ENCODE measurements at regions not wholly inside any gene's neighbourhood (a gene's known extent, or its start where the extent isn't known, plus 50 kb on each side); places are given as distances from the start of the nearest gene placed in this dataset.
"Not testable (repeated sequence)": the region's sequence is repeated elsewhere in the genome, so short reads cannot be mapped to it uniquely, and the experiment has no call there.

DNA sequence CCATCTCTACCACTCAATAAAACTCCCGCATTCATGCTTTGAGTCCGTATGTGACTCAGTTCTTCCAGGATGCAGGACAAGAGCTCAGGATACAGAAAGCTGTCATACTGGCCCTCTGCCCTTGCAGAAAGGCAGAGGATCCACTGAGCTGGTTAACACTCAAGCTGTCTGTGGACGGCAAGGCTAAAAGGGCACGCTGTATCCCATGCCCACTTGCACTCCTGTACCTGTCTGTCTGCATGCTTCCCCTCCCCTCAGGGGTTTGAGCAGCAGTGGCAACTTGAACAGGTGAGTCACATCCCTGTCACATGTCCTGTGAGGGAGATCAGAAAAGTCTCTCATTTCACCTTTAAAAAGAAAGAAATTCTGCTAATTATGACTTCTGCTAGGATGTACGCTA lies 293.8 kb downstream of the HS3ST3B1 start:
- no peak for ATAC-seq (replicated peaks)

DNA sequence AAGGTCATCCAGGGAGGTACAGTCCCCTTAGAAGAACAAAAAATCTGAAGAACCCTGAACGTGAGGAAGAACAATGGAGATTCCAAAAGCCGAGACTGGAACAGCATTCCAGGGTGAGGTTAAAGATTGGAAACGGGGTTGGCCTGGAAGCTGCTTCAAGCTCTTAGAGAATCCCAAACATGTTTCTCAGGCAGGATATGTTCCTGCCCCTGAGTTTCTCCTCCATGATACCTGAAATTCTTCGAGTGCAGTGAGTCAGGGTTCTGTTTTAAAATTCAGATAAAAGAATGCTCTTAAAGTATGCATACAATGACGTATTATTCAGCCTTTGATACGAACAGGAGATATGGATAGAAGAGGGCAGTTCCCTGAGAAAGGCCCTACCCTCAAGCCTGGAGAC lies 293.1 kb downstream of the HS3ST3B1 start:
- H3K4me1 Mint-ChIP-seq = peaks cover 6 to 10% of the 10 kb centered on the region in 2 donors
- no peaks in the 10 kb centered on the region for H3K36me3 Mint-ChIP-seq
- no peak for DNase-seq
- H3K27me3 Mint-ChIP-seq = peaks cover 9 to 21% of the 10 kb centered on the region in 2 donors
- H3K9me3 Mint-ChIP-seq = no peaks in the 10 kb centered on the region
- H3K4me3 Mint-ChIP-seq = no peak overlapping the region
- no peak for ATAC-seq (replicated peaks)
- H3K27ac Mint-ChIP-seq = no peak overlapping the region

More for the DNA sequence above, 293.8 kb downstream of the HS3ST3B1 start:
- Mint-ChIP-seq H3K4me3 (no peak overlapping the region), H3K27me3 (peaks cover 9 to 20% of the 10 kb centered on the region in 2 donors), H3K9me3 (no peaks in the 10 kb centered on the region), H3K27ac (no peak overlapping the region), H3K36me3 (no peaks in the 10 kb centered on the region), H3K4me1 (peaks cover 6 to 10% of the 10 kb centered on the region in 2 donors)
- no peak for DNase-seq

DNA sequence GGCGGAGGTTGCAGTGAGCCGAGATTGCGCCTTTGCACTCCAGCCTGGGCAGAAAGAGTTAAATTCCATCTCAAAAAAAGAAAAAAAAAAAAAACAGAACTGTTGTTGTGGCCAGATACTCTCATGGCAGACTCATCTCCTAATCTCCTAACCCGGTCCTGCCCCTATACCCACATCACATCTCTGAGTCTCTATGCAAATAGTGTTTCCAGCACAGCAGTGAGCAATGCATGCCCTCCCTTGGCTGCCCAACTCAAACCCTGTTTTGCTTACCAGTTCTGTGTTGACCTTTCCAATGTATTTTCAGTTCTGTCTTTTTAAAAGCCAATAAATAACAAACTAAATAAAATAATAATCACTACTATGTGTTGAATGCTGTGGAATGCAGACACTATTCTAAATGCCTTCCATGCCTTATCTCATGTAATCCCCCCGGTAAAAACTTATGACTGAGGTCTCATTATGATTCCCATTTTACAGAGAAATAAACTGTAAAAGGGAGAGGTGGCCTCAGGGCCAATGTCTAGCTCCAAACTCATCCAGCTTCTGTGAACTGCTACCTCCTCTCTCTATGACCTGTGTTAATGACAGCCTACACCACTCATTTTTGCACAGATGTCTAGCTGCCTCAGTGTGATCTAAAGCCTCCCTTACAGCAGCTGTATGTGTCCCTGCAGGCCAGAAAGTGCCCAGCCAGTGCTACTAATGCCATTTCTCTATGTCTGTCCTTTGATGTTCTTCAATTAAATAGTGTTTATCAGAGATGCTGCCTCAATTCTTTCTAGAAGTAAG lies 289.8 kb downstream of the HS3ST3B1 start:
- peak overlapping the region; percentile 6 for H3K27ac Mint-ChIP-seq
- peaks cover 4 to 6% of the 10 kb centered on the region in 2 donors for H3K27me3 Mint-ChIP-seq
- no peak overlapping the region for H3K4me3 Mint-ChIP-seq
- no peaks in the 10 kb centered on the region for H3K9me3 Mint-ChIP-seq
- no peaks in the 10 kb centered on the region for H3K36me3 Mint-ChIP-seq
- DNase-seq (peak; percentile 8), ATAC-seq (replicated peaks) (peak; percentile 99)
- H3K4me1 Mint-ChIP-seq = peaks cover 6 to 10% of the 10 kb centered on the region in 2 donors

DNA sequence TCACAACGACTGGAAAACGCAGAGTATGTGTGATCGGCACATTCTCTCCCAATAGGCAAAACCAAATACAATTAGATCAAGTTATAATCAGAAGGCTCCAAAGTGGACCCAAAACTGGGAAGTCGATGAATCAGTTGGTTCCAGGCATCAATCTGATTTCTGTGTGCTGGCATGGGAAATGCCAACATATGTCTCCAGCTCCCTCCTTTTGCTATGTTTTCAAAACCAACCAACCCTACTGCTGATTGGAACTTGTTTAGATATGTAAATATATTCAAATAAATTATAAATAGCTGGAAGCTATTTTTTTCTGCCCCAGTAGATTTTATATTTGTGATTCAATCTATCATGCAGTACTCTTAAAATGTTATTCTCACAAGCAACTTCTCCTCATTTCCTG lies 284.2 kb downstream of the HS3ST3B1 start:
- no peak overlapping the region for H3K27ac Mint-ChIP-seq
- DNase-seq (no peak), ATAC-seq (replicated peaks) (no peak)
- no peaks in the 10 kb centered on the region for H3K36me3 Mint-ChIP-seq
- no peaks in the 10 kb centered on the region for H3K9me3 Mint-ChIP-seq
- H3K4me3 Mint-ChIP-seq = no peak overlapping the region
- H3K27me3 Mint-ChIP-seq = peaks cover 7 to 13% of the 10 kb centered on the region in 2 donors
- H3K4me1 Mint-ChIP-seq = peaks cover 0 to 5% of the 10 kb centered on the region in 2 donors

DNA sequence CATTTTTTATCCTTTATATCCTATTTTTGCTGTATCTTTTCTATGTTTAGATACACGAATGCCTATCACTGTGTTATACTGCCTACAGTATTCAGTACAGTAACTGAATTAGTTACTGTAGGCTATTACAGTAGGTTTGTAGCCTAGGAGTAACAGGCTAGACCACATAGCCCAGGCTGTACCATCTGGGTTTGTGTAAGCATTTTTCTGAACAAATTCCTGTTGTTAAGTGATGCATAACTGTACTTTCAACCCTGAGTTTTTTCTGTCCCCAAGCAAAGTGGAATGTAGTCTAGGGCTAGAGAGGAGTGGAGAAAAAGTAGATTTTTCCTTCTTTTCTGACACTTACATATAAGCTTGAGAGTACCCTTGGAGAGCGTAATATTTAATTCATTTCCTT lies 282.1 kb downstream of the HS3ST3B1 start:
- Mint-ChIP-seq H3K27me3 (peaks cover 7 to 8% of the 10 kb centered on the region in 2 donors), H3K36me3 (no peaks in the 10 kb centered on the region), H3K9me3 (no peaks in the 10 kb centered on the region), H3K4me1 (peaks cover 0 to 5% of the 10 kb centered on the region in 2 donors), H3K27ac (no peak overlapping the region), H3K4me3 (no peak overlapping the region)
- DNase-seq (no peak), ATAC-seq (replicated peaks) (no peak)

DNA sequence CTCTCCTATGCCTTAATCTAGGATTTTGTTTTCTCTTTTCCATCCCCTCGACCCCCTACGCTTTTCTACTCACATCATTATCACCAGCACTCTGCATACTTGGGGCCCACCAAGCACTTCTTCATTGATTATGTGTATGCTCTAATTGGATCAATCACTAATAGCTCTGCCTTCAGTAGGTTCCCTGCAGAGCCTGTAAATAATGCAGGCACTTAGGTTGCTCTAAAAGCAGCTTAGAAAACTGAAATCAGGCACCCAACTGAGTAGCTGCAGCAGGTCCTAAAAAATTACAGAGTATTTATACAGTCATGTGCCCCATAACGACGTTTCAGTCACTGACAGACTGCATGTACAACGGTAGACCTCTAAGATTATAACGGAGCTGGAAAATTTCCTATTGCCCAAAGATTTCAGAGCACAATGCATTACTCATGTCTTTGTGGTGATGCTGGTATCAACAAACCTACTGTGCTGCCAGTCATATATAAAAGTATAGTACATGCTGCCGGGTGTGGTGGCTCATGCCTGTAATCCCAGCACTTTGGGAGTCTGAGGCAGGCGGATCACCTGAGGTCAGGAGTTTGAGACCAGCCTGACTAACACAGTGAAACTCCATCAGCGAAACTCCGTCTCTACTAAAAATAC lies 280.4 kb downstream of the HS3ST3B1 start:
- Mint-ChIP-seq H3K9me3 (peaks cover 0 to 2% of the 10 kb centered on the region in 2 donors), H3K36me3 (no peaks in the 10 kb centered on the region), H3K4me1 (peaks cover 0 to 5% of the 10 kb centered on the region in 2 donors), H3K27ac (no peak overlapping the region), H3K27me3 (peaks cover 7 to 8% of the 10 kb centered on the region in 2 donors), H3K4me3 (no peak overlapping the region)
- DNase-seq = no peak
- no peak for ATAC-seq (replicated peaks)

DNA sequence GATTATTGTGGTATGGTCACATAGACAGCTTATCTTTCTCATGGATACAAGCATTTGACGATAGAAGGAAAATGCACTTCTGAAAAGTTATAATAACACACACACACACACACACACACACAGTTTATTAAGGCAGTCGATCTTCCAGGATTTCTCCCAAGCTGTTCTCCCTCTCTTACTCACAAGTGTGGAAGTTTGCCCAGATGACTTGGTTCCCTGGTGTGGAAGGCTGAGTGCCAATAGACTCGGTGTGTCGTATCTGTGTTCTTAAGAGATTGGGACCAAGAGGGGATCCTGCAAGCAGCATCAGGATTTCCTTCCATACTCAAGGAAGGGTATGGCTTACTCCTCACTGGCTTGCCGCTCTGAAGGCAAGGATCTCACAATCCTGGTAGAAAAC lies 279.6 kb downstream of the HS3ST3B1 start:
- H3K4me1 Mint-ChIP-seq = peaks cover 0 to 5% of the 10 kb centered on the region in 2 donors
- no peaks in the 10 kb centered on the region for H3K36me3 Mint-ChIP-seq
- DNase-seq (no peak), ATAC-seq (replicated peaks) (no peak)
- no peak overlapping the region for H3K27ac Mint-ChIP-seq
- peaks cover 10 to 14% of the 10 kb centered on the region in 2 donors for H3K27me3 Mint-ChIP-seq
- peaks cover 0 to 2% of the 10 kb centered on the region in 2 donors for H3K9me3 Mint-ChIP-seq
- no peak overlapping the region for H3K4me3 Mint-ChIP-seq

DNA sequence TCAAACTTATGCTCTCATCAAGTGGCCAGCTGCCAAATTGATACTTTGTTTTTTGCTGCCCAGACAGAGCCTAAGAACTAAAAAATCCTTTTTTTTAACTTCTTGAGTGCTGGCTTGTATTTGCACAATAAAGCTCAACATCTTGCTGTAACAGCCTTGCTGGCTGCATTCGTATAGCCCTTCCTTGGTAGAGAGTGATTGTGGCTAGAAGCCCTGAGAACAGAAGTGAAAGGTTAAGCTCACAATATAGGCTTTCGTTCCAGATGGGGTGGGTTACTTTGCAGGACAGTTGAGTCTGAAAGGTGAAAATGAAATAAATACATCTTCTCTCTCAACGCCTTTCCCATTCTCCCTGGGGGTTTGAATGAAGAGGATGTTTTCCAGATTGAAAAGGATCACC lies 278.8 kb downstream of the HS3ST3B1 start:
- ATAC-seq (replicated peaks) = no peak
- H3K9me3 Mint-ChIP-seq = peaks cover under 1 to 2% of the 10 kb centered on the region in 2 donors
- H3K27me3 Mint-ChIP-seq = peaks cover 8 to 17% of the 10 kb centered on the region in 2 donors
- H3K4me3 Mint-ChIP-seq = no peak overlapping the region
- no peaks in the 10 kb centered on the region for H3K36me3 Mint-ChIP-seq
- H3K4me1 Mint-ChIP-seq = peaks cover 0 to 3% of the 10 kb centered on the region in 2 donors
- DNase-seq = no peak
- no peak overlapping the region for H3K27ac Mint-ChIP-seq

DNA sequence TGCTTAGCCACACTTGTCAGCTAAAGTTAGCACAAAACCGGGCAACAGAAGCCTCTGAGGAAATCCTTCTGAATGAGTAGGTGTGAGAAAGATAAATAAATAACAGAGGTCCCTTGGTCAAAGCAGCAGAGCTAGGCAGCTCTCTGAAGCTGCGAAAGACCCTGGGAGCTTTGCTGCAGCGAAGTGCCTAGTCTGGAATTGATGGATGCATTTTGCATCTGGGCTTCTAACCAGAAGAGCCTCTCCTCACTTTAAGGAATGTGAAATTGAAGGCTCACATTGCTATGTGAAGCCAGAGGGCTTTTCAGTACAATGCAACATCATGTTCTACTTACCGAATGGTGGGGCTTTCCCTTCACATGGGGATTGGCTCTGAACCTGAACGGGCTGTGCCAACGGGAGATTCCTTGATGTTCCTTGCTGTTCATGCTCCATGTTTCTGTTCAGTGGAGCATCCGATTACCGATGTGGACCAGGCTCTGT lies 274.6 kb downstream of the HS3ST3B1 start:
- H3K27me3 Mint-ChIP-seq = peaks cover 4 to 15% of the 10 kb centered on the region in 2 donors
- ATAC-seq (replicated peaks) = no peak
- DNase-seq = no peak
- H3K36me3 Mint-ChIP-seq = peaks cover 0 to 1% of the 10 kb centered on the region in 2 donors
- no peak overlapping the region for H3K4me3 Mint-ChIP-seq
- H3K27ac Mint-ChIP-seq = no peak overlapping the region
- peaks cover 2 to 4% of the 10 kb centered on the region in 2 donors for H3K9me3 Mint-ChIP-seq
- H3K4me1 Mint-ChIP-seq = peaks cover 4 to 12% of the 10 kb centered on the region in 2 donors

DNA sequence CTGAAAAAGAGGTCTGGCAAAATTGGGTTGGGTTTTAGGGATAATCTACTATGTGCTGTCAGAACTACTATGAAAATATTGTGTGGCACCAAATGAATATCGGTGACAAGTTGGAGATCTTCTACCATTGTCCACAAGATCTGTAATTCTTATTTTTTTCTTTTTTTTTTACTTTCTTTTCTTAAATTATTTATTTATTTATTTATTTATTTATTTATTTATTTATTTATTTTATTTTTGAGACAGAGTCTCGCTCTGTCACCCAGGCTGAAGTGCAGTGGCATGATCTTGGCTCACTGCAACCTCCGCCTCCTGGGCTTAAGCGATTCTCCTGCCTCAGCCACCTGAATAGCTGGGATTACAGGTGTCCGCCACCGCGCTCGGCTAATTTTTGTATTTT lies 259.4 kb downstream of the HS3ST3B1 start:
- not testable (repeated sequence) for H3K4me3 Mint-ChIP-seq; H3K36me3 Mint-ChIP-seq; H3K9me3 Mint-ChIP-seq; H3K27ac Mint-ChIP-seq; ATAC-seq (replicated peaks); DNase-seq
- Mint-ChIP-seq H3K27me3 (peaks cover 17% of the 10 kb centered on the region in 2 donors), H3K4me1 (peaks cover 10 to 21% of the 10 kb centered on the region in 2 donors)

DNA sequence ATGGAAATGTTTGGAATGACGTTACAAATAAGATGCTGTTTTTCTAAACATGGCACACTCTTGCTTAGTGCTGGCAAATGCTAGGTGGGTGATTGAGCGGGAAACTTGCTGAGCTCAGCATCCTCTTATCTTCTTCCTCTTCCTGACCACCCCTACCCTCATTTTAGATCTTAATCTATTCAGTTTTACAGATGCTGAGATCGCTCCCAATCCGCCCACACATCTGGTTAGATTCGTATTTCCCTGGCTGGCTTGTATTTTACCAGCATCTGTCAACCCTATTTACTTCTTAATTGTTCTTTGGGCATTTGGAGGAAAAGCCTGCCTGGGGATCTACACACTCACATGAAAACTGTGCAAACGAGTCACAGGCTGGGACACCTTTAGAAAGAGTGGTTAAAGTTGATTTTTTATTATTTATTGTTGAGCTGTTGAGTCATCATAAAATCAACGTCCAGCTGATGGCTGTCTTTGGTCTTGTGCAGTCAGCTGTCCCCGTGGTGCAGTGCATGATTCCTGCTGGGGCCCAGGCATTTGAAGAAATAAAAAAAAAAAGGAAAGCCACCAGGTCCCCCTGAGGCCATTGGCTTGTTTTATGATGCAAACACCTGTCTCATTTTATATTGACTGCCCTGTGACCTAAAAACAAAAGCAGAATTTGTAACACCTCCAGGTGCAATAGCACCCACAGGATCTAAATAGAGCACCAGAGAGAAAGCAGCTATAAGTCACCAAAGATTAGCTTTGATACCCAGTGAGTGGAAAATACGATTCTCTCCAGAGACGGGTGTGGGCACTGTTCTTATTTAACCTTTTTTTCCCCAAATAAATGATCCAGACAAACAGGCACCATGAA lies 258.6 kb downstream of the HS3ST3B1 start:
- Mint-ChIP-seq H3K36me3 (peaks cover 0 to 2% of the 10 kb centered on the region in 2 donors), H3K9me3 (peaks cover 0 to 6% of the 10 kb centered on the region in 2 donors), H3K4me1 (peaks cover 10 to 21% of the 10 kb centered on the region in 2 donors), H3K27ac (no peak overlapping the region), H3K4me3 (no peak overlapping the region), H3K27me3 (peaks cover 17% of the 10 kb centered on the region in 2 donors)
- ATAC-seq (replicated peaks) (peak; percentile 25 to 27), DNase-seq (no peak)

DNA sequence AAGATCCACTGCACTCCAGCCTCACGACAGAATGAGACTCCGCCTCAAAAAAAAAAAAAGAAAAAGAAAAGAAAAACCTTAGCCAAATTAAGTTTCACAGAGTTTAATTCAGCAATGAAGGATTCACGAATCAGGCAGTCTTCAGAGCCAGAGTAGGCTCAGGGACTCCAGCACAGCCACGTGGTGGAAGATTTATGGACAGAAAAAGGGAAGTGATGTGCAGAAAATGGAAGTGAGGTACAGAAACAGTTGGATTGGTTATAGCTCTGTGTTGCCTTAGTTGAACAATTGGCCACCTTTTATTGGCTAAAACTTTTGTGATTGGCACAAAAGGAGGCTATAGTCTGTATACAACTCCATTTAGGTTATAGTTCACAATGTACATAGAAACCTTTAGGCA lies 256.6 kb downstream of the HS3ST3B1 start:
- peaks cover 13 to 17% of the 10 kb centered on the region in 2 donors for H3K27me3 Mint-ChIP-seq
- ATAC-seq (replicated peaks) (peak; percentile 46 to 59), DNase-seq (peak; percentile 9)
- peaks cover 10 to 21% of the 10 kb centered on the region in 2 donors for H3K4me1 Mint-ChIP-seq
- H3K36me3 Mint-ChIP-seq = peaks cover 0 to 2% of the 10 kb centered on the region in 2 donors
- peak overlapping the region; percentile 38 for H3K27ac Mint-ChIP-seq
- no peak overlapping the region for H3K4me3 Mint-ChIP-seq
- H3K9me3 Mint-ChIP-seq = peaks cover 0 to 6% of the 10 kb centered on the region in 2 donors

DNA sequence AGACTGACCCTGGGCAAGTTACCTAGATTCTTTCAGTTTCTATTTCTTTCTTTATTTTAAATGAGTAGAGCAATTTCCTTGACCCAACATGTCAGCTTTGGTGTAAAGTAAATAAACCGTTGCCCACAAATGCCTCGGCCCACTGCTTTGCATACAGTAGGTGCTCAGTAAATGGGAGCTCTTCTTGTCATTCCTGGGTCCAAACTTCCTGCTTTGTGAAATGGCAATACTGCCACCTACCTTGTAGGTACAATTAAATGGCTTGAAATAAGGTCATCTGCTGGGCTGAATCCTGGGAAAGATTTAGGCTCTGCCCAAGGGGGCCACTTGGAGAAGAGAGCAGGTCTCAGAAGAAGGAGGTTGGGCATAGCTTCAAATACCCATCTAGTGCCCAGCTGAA lies 253.0 kb downstream of the HS3ST3B1 start:
- H3K27me3 Mint-ChIP-seq = peaks cover 8 to 9% of the 10 kb centered on the region in 2 donors
- H3K4me3 Mint-ChIP-seq = no peak overlapping the region
- peaks cover 0 to 2% of the 10 kb centered on the region in 2 donors for H3K36me3 Mint-ChIP-seq
- peaks cover 13 to 14% of the 10 kb centered on the region in 2 donors for H3K4me1 Mint-ChIP-seq
- no peak for DNase-seq
- ATAC-seq (replicated peaks) = no peak
- H3K27ac Mint-ChIP-seq = no peak overlapping the region
- H3K9me3 Mint-ChIP-seq = peaks cover 0 to 4% of the 10 kb centered on the region in 2 donors

DNA sequence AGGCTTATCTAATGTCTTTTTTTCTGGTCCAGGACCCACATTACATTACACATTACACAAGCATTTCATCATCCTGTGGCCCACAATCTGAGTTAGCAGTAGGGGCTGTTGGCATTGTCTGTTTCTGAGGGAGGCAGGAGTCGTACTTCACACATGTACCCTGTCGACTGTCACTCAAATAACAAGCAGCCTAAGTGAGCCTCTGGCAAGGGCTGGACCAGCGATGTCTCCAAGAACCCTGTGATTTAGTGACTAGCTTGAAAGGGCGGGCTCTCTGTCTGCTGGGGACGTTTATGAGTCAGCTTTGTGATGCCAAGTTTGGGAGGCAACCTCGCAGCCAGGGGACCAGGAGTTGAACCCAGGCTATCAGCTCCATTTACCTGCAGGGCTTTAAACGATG lies 251.4 kb downstream of the HS3ST3B1 start:
- H3K9me3 Mint-ChIP-seq = peaks cover 0 to 2% of the 10 kb centered on the region in 2 donors
- H3K27ac Mint-ChIP-seq = no peak overlapping the region
- H3K4me1 Mint-ChIP-seq = peaks cover 12 to 13% of the 10 kb centered on the region in 2 donors
- ATAC-seq (replicated peaks) (no peak), DNase-seq (no peak)
- peaks cover 8 to 10% of the 10 kb centered on the region in 2 donors for H3K27me3 Mint-ChIP-seq
- no peaks in the 10 kb centered on the region for H3K36me3 Mint-ChIP-seq
- H3K4me3 Mint-ChIP-seq = no peak overlapping the region
